ENCODE measurements at regions not wholly inside any gene's neighbourhood (a gene's known extent, or its start where the extent isn't known, plus 50 kb on each side); places are given as distances from the start of the nearest gene placed in this dataset.

DNA sequence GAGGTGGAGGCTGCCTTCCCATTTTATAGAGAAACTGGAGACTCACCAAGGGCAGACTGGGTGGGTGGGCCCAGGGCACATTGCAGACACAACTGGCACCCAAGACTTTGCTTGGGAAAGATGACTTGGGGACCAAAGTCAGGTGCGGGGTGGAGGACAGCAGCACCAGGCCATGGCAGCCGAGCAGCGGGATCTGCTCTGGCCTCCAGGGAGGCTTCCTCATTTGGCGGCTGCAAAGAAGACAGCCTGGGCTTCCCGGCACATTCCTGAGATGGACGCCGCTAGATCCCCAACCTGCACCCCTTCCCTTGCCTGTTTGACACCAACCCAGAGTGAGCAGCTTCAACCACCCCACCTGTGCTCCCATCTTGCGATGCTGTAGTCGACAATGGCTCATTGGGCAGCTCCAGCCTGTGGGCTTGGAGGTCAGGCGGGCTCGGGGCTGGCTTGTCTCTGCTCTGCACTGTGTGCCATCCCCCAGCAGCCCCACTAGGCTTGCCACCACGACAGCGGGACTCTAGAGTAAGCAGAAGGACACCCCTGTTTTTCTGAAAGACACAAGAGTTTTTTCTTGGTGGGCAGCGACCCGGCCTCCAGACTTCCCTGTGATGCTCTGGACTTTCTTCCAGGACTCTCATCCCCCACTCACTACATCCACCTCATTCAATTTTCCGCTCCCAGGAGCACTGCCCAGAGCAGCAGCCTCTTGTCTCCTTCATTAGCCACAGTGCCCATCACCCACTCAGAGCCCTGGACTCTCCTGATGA lies 184.9 kb upstream of the CST7 start:
- DNase-seq: peak; percentile 9

GRCh38 chr20:24764794-24765202 lies 184.3 kb upstream of the CST7 start:
- peak; percentile 15 for DNase-seq

DNA sequence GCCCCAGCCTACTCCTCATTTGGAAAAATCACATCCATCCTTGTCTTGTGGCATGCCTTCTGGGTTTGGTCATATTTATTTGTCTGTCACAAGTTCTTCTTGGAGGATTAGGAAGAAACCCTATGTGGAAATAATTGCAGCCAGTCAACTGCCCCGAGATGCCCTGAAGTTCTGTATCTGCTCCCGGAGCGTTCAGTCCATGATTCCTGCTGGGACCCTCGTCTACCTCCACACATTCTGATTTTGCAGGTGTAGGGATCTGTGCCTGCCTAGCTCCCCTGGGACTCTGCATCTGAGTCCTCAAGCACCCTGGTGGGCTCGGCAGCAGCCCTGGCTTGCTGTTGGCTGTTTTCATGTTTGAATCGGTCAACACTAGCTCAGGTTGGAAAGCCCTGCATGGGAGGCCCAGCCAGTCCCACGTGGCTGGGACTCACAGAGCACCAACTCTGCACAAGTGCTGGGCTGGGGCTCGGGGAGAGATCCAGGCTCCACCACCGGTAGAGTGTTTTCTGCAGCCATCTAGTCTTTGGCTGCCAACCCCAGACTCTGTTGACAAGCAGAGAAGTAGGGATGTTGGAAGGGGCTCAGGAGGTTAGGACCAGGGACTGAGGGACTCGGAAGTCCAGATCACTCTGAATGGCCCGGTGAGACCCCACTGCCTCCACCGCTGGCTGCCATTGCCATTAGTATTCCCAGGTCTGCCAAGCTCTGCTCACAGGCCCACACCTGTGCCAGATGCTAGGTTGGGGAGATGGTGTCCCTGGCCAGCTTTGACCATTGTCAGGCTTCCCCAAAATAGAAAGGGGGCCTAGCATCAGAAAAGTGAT lies 183.5 kb upstream of the CST7 start:
- peak; percentile 13 for DNase-seq

GRCh38 chr20:24766143-24766527 lies 182.9 kb upstream of the CST7 start:
- no peak for DNase-seq

- peak; percentile 18 for DNase-seq
Observed at GRCh38 chr20:24766826-24767622, 182.0 kb upstream of the CST7 start.

DNA sequence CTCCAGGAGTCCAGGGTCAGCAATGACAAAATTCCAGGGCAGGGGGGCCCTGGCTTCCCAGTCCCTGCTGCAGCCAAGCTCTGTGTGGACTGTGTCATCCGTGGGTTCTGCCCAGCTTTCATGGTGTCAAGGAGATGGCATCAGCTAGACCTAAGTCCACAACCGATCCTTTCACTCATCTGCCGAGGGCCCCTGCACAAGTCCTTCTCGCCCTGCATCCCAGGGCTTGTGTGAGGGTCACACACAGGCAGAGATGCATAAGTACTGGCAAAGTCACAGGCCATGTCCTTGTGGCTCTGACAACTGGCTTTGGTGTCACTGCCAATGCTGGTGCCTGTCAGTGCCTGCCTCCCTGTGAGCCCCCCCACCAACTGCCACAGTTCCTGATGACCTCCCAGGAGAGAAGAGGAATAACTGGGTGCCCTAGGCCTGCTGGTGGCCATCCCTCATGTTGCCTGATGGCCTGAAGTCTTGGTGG lies 181.4 kb upstream of the CST7 start:
- peak; percentile 12 for DNase-seq

DNA sequence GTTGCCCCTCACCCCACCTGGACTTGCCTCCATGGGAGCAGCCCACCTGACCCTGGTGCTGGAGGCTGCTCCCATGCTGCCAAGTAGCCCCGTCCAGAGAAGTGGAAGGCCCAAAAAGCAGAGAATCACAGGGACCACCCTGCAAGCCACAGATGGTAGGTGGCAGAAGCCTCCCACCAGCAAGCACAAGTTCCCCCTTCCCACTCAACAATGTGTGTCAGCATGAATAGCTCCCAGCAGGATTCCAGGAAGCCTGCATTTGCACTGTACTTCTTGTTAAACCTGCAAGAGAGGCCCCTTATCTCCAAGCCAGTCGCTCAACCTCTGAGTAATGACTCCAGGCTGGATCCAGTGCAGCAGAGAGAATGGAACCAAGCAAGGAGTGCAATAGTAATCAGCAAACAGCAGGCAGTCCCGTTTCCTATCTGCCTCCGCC lies 180.8 kb upstream of the CST7 start:
- DNase-seq: no peak

- peak; percentile 40 for DNase-seq
Observed at GRCh38 chr20:24768713-24769601, 180.1 kb upstream of the CST7 start.

DNA sequence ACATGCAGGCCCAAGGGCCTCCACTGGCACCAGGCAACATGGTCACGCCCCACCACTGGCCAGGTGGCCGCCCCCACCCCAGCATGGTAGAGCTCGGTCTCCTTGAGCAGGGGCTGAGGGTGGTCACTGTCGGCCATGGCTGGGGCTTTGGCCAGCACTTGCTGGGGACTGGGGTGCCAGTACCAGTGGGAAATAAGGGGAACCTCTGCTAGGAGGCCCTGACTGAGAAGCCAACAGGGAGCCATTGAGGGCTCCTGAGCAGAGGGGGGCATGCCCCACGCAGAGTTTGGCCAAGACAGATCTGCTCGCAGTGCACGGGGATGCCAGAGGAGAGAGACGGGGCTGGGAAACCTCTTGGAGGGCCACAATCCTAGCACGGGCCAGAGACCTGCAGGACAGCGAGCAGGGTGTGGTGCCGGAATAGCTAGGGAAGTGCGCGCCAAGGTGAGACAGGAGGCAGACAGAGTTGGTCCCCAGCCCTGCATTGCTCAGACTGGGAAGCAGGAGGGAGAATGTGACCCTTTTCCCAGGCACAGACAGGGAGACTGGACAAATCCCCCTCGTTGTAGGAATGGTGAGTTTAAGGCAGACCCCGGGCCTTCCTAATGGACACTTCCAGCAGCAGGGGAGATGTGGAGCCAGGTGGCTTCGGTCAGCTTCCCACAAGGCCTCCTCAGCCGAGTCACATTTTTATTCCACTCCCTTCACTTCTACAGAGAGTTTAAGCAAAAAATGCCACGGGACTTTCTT lies 179.0 kb upstream of the CST7 start:
- DNase-seq: peak; percentile 15

- peak; percentile 16 for DNase-seq
Observed at GRCh38 chr20:24770628-24771541, 178.2 kb upstream of the CST7 start.

- DNase-seq: peak; percentile 29
Observed at GRCh38 chr20:24771542-24772061, 177.5 kb upstream of the CST7 start.

GRCh38 chr20:24772667-24773066 lies 176.4 kb upstream of the CST7 start:
- peak; percentile 6 for DNase-seq

- peak; percentile 27 for DNase-seq
Observed at GRCh38 chr20:24773168-24773567, 175.9 kb upstream of the CST7 start.

DNA sequence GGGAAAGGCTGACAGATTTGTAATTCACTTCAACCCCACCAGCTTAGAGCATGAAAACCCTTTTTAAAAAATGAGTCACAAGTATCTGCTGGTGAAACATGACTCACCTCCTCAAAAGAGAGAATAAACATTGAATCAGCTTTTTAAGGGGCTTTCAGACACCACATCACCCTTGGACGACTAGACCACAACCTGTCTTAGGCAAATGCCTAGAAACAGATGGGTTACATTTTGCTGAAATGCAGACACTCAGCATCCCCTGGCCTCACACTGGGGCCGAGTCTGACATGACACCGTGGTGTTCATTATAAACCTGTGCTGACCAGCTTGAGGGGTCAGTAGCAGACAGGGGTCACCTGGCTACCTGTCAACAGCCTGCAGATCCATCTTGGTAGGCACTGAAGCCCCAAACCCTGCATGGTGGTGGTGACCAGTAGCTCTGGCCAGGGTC lies 175.3 kb upstream of the CST7 start:
- peak; percentile 6 for DNase-seq

DNA sequence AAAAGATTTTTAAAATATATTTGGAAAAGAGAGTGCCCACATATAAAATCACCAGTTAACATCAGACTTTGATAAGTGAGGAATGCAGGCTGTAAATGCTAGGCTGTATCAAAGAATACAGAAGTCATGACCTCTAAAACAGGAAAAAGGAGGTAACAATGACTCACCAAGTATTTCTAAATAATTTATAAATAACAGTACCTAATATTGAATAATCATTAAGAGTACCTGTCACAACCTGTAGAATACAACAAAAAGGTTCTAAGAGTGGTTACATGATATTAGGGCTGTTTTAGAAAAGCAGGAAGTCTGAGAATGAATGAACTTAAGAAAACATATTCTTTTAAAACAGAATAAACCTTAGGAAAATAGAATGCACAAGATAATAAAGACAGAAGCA lies 173.1 kb upstream of the CST7 start:
- DNase-seq: no peak

DNA sequence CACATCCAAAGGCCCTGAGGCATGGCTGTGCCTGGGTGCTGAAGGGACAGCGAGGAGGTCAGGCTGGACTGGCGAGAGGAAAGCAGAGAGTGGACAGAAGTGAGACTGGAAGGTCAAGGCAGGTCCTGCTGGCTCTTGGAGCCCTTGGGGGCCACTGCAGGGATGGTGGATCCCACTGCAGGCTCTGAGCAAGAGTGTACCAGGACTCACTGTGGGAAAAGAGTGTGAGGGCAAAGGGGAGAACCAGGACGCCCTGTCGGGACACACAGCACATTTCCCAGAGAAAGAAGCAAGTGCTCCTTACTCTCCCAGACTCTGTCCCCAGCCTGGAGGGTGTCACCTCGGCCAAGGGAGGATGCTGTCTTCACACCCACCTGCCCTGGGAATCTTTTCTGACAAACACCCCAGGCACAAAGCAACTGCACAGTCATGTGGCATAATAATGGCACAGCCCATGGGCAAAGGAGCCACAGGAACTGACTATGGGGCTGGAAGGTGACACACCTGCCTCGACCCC lies 172.3 kb upstream of the CST7 start:
- DNase-seq: peak; percentile 13

DNA sequence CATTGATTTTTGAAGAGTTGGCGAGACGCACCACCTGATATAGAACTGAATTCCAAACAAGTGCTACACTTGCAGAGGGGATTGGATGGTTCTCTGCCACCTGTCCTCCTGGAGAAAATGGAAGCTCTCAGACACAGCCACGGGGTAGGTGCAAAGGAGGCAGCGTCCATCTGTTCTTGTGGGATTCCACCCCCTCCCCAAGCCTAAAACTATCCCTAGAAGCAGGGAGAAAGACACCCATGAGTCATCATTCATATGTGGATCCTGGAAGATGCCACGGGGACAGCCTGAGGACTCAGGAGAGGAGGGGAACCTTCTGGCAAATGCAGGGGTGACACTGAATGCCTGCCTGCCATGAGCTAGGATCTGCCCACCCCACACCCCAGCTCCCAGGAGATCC lies 171.3 kb upstream of the CST7 start:
- peak; percentile 3 for DNase-seq

- DNase-seq: peak; percentile 50
Observed at GRCh38 chr20:24778585-24779031, 170.5 kb upstream of the CST7 start.

DNA sequence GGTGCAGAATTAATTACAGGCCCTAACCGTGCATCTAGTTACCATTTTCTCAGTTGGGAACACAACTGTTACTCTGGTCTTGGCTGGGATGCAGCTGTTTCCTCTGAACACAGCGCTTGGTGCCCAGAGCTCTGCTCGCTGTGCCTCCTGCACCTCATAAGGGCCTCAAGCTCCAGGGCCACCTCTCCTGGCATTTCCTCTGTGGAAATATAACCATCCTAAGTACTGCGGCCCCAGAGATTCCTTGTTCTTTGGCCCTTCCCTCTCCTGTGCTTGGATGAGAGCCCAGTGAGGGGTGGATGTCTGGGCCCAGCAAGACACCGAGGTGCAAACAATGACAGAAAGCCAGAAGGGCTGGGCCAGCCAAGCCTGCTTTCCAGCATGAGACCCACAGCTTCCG lies 169.9 kb upstream of the CST7 start:
- peak; percentile 45 for DNase-seq

Data from left hindlimb (tissue), 1 donor.